Nucleus accumbens (tissue), 56 donors: ENCODE measurements at regions not wholly inside any gene's neighbourhood (a gene's known extent, or its start where the extent isn't known, plus 50 kb on each side); places are given as distances from the start of the nearest gene placed in this dataset.

Experiments used
- DNase-seq, 56 donors: peaks; one replicate each; lab custom pipeline; 2025; lab: John Stamatoyannopoulos, UW

- no peak for DNase-seq
Measured at GRCh38 chr14:84544486-84545131, 985.3 kb upstream of the FLRT2 start.

- no peak for DNase-seq
Measured at GRCh38 chr14:84546236-84546635, 983.7 kb upstream of the FLRT2 start.

- no peak for DNase-seq
Measured at GRCh38 chr14:84554136-84554535, 975.8 kb upstream of the FLRT2 start.

GRCh38 chr14:84555493-84555892 is 974.5 kb upstream of the FLRT2 start:
- no peak for DNase-seq

- DNase-seq = no peak
Measured at GRCh38 chr14:84566109-84566508, 963.8 kb upstream of the FLRT2 start.

GRCh38 chr14:84575681-84576080 is 954.3 kb upstream of the FLRT2 start:
- DNase-seq = no peak

- no peak for DNase-seq
Measured at GRCh38 chr14:84579292-84579691, 950.7 kb upstream of the FLRT2 start.

- DNase-seq = no peak
Measured at GRCh38 chr14:84581041-84581440, 948.9 kb upstream of the FLRT2 start.

- DNase-seq = no peak
Measured at GRCh38 chr14:84584511-84584910, 945.4 kb upstream of the FLRT2 start.

- DNase-seq = no peak
Measured at GRCh38 chr14:84591827-84592445, 938.0 kb upstream of the FLRT2 start.

- DNase-seq = no peak
Measured at GRCh38 chr14:84592770-84593169, 937.2 kb upstream of the FLRT2 start.

- no peak for DNase-seq
Measured at GRCh38 chr14:84610086-84610485, 919.9 kb upstream of the FLRT2 start.

- no peak for DNase-seq
Measured at GRCh38 chr14:84622357-84622756, 907.6 kb upstream of the FLRT2 start.

GRCh38 chr14:84643446-84643845 is 886.5 kb upstream of the FLRT2 start:
- DNase-seq = no peak

GRCh38 chr14:84646786-84647500 is 883.0 kb upstream of the FLRT2 start:
- DNase-seq = no peak

GRCh38 chr14:84655014-84655413 is 874.9 kb upstream of the FLRT2 start:
- DNase-seq = no peak

- DNase-seq = no peak
Measured at GRCh38 chr14:84657911-84658310, 872.0 kb upstream of the FLRT2 start.

GRCh38 chr14:84670796-84671195 is 859.1 kb upstream of the FLRT2 start:
- DNase-seq = no peak

- no peak for DNase-seq
Measured at GRCh38 chr14:84671776-84672175, 858.2 kb upstream of the FLRT2 start.

- no peak for DNase-seq
Measured at GRCh38 chr14:84674636-84675035, 855.3 kb upstream of the FLRT2 start.

GRCh38 chr14:84686550-84686949 is 843.4 kb upstream of the FLRT2 start:
- DNase-seq = no peak
